ENCODE measurements at regions not wholly inside any gene's neighbourhood (a gene's known extent, or its start where the extent isn't known, plus 50 kb on each side); places are given as distances from the start of the nearest gene placed in this dataset.
A peak's percentile ranks its signal among the peaks of the same experiment; 100 is the strongest.
"Not testable (repeated sequence)": the region's sequence is repeated elsewhere in the genome, so short reads cannot be mapped to it uniquely, and the experiment has no call there.

- CTCF ChIA-PET, result interaction anchor here (0.6 to 0.7 kb wide), 3 partner anchors 17 to 108 kb away, joined by 3 read pairs; no protein-coding TSS in a partner anchor
- TF ChIP-seq, protein P1, sequence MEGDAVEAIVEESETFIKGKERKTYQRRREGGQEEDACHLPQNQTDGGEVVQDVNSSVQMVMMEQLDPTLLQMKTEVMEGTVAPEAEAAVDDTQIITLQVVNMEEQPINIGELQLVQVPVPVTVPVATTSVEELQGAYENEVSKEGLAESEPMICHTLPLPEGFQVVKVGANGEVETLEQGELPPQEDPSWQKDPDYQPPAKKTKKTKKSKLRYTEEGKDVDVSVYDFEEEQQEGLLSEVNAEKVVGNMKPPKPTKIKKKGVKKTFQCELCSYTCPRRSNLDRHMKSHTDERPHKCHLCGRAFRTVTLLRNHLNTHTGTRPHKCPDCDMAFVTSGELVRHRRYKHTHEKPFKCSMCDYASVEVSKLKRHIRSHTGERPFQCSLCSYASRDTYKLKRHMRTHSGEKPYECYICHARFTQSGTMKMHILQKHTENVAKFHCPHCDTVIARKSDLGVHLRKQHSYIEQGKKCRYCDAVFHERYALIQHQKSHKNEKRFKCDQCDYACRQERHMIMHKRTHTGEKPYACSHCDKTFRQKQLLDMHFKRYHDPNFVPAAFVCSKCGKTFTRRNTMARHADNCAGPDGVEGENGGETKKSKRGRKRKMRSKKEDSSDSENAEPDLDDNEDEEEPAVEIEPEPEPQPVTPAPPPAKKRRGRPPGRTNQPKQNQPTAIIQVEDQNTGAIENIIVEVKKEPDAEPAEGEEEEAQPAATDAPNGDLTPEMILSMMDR (conservative IDR thresholded peaks at IDR 0.05; ENCODE audit: low read depth), result no peak
- POLR2A ChIA-PET (ENCODE audit: low non-redundant PET), result no interaction called here
- no peak for DNase-seq (ENCODE audit: low spot score)
- peak overlapping the region; percentile 6; the same call in 1 of the 2 replicates for H3K27ac ChIP-seq
Measured at GRCh38 chr2:43005245-43005974, 213.0 kb upstream of the HAAO start.

GRCh38 chr2:43004879-43005244, 212.5 kb upstream of the HAAO start:
- TF ChIP-seq, protein P1 (conservative IDR thresholded peaks at IDR 0.05; ENCODE audit: low read depth), result no peak
- CTCF ChIA-PET, result interaction anchor here (0.6 to 0.7 kb wide), 2 partner anchors 33 to 109 kb away, joined by 3 read pairs; no protein-coding TSS in a partner anchor
- H3K27ac ChIP-seq, result 0 out of 2 replicates have a peak overlapping the region, but pooled peaks have one; percentile 9
- POLR2A ChIA-PET (ENCODE audit: low non-redundant PET), result no interaction called here
- DNase-seq (ENCODE audit: low spot score), result no peak

DNA sequence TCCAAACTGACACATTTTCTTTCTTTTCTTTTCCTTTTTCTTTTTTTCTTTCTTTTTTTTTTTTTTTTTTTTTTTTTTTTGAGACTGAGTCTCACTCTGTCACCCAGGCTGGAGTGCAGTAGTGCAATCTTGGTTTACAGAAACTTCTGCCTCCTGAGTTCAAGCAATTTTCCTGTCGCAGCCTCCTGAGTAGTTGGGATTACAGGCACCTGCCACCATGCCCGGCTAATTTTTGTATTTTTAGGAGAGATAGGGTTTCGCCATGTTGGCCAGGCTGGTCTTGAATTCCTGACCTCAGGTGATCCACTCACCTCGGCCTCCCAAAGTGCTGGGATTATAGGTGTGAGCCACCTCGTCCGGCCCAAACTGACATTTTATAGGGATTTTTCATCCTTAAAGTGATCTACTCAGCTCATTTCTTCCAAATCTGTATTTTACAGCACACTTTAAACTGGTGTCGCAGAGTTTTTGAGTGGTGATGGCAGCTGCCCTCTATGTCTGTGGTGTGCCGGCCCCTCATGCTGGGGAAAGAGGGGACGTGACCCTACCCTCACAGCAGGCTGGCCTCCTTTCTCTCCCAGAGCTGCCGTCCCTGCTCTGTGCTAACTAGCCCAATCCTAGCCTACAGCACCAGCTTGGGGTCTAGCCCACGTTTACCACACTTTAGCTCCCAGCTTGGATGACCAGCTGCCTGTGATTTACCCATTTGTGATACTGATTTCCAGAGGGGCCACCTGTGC, 211.9 kb upstream of the HAAO start:
- DNase-seq (ENCODE audit: low spot score); POLR2A ChIA-PET (ENCODE audit: low non-redundant PET); CTCF ChIA-PET: not testable (repeated sequence)
- H3K27ac ChIP-seq, result peak overlapping the region; percentile 9; the same call in 1 of the 2 replicates

- no peak for DNase-seq (ENCODE audit: low spot score)
- TF ChIP-seq, protein P1 (conservative IDR thresholded peaks at IDR 0.05; ENCODE audit: low read depth), result no peak
- ChIA-PET POLR2A (ENCODE audit: low non-redundant PET) (no interaction called here), CTCF (no interaction called here)
- peak overlapping the region; percentile 25; the same call in 1 of the 2 replicates for H3K27ac ChIP-seq
Measured at GRCh38 chr2:43003702-43004101, 211.3 kb upstream of the HAAO start.

DNA sequence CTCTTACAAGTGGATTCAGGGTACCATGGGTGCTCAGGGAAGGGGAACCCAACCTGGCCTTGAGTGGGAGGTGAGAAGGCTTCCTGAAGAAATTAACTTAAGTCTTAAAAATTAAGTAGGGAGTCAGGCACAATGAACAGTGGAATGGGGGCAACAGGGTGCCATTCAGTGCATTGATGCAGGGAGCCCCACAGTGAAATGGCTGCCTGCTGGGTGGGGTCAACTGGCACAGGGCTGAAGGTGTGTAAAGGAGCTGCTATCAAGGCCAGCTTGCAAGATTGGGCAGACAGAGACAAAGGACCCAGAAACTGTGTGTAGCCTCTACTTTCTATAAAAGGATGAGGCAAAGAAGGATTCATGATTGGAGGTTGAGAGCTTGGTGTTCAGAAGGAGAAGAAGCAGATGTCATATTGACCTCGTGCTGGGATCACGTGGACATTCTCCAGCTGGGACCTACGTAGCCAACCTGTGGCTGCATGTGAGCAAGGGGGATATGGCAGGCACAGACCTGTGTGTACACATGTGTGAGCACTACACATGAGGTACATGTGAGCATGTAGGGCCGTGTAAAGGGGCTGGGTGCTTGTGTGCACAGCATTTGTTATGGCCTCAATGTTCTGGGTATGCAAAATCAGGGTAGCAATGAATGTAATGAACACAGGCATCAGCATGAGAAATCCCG, 209.5 kb upstream of the HAAO start:
- POLR2A ChIA-PET (ENCODE audit: low non-redundant PET), result no interaction called here
- CTCF ChIA-PET, result interaction anchor here (1.1 kb wide), 1 partner anchor 27 kb away, joined by 3 read pairs; no protein-coding TSS in a partner anchor
- DNase-seq (ENCODE audit: low spot score), result no peak
- 0 out of 2 replicates have a peak overlapping the region, but pooled peaks have one; percentile 12 for H3K27ac ChIP-seq
- TF ChIP-seq, protein P1 (conservative IDR thresholded peaks at IDR 0.05; ENCODE audit: low read depth), result no peak

DNA sequence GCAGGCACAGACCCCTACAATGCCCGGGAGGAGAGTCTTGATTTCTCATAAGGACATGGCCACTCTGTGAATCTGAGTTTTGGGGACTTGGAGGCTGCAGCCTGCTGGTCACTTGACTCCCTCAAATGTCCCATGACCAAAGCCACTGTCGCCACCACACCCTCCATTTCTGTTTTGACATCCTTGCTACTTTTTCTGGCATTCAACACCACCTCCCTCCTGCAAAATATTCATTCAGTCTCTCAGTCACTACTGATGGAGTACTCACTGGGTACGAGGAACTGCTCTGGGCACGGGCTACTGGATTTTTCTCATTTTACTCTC, 208.6 kb upstream of the HAAO start:
- ChIA-PET POLR2A (ENCODE audit: low non-redundant PET) (no interaction called here), CTCF (no interaction called here)
- no peak for DNase-seq (ENCODE audit: low spot score)
- peak overlapping the region; percentile 53; the same call in 1 of the 2 replicates for H3K27ac ChIP-seq
- TF ChIP-seq, protein P1 (conservative IDR thresholded peaks at IDR 0.05; ENCODE audit: low read depth), result no peak

Data from RWPE1 (cell line).